GM12872 (cell line): ENCODE measurements at regions not wholly inside any gene's neighbourhood (a gene's known extent, or its start where the extent isn't known, plus 50 kb on each side); places are given as distances from the start of the nearest gene placed in this dataset.

Source experiments
- TF ChIP-seq, protein P1 (sequence below): IDR thresholded peaks from 3 replicates; pipeline ENCODE4 v1.5.1; 2011; ENCODE audit warnings: low read depth, mild to moderate bottlenecking, low read length, moderate library complexity; ENCODE audit not compliant: insufficient read depth

DNA sequence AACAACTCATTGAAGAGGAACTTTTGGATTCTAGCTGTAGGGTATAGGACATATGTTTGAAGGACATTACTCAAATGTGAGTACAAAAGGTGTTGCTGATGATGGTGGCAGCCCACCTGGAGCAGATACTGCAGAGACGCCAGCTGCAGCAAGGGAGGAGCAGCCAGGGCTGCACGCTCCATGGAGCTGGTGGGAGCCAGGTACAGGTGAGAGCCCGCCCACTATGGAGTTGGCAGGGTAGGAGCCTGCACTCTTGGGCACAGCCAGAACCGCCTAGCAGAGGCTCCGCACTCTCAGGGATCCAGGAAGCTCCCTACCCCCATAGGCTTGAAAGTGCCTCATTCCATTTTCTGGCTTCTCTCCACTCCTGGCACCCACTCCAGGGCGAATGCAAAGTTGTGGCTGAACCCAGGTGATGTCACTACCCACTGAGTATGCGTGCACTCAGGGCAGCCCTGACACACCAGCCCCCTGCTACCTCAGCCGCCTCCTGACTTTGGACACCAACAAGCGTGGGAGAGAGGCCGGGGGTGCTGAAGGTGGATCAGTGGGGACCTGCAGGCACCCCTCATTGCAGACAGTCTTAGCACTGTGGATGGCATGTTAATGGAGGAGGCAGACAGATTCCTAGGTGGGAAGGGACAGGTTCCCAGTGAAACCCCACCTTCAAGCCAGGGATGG, 761.1 kb downstream of the IPMK start:
- TF ChIP-seq, protein P1, sequence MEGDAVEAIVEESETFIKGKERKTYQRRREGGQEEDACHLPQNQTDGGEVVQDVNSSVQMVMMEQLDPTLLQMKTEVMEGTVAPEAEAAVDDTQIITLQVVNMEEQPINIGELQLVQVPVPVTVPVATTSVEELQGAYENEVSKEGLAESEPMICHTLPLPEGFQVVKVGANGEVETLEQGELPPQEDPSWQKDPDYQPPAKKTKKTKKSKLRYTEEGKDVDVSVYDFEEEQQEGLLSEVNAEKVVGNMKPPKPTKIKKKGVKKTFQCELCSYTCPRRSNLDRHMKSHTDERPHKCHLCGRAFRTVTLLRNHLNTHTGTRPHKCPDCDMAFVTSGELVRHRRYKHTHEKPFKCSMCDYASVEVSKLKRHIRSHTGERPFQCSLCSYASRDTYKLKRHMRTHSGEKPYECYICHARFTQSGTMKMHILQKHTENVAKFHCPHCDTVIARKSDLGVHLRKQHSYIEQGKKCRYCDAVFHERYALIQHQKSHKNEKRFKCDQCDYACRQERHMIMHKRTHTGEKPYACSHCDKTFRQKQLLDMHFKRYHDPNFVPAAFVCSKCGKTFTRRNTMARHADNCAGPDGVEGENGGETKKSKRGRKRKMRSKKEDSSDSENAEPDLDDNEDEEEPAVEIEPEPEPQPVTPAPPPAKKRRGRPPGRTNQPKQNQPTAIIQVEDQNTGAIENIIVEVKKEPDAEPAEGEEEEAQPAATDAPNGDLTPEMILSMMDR, result no peak

DNA sequence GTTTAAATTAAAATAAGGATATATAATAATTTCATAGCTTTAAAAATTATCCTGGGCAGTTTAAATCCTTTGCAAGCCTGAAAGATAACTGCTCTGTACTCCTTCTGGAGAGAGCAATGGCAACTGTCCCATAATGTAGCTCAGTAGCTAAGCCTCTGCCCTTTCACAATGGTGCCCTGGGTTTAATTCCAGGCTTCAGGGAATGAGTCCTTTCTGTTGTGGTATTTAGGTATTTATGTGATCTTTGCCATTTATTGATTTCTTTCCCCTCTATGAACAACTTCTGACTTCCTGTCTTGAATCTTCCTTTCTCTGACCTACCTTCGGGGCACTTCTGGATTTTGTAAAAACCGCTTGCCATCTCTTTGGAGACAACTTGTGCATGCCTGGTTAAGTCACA, 773.2 kb downstream of the IPMK start:
- TF ChIP-seq, protein P1, result no peak

DNA sequence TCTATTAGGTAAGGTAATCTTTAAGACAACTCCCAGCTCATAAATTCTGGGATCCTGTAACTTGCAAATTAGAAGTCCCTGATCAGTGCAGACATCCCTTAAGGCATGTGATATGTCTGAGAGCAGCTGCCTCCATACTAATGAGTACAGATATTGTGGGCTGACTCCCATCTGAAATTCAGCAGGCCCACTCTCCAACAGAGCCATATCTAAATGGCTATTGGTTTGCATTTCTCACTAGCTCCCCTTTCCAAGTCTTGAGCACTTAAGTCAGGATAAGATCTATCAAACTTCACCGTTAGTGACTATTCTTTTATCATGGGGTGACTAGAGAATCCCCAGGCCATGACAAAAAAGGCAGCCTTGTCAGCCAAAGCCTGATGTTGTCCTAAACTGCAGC, 785.4 kb downstream of the IPMK start:
- TF ChIP-seq, protein P1, result no peak

DNA sequence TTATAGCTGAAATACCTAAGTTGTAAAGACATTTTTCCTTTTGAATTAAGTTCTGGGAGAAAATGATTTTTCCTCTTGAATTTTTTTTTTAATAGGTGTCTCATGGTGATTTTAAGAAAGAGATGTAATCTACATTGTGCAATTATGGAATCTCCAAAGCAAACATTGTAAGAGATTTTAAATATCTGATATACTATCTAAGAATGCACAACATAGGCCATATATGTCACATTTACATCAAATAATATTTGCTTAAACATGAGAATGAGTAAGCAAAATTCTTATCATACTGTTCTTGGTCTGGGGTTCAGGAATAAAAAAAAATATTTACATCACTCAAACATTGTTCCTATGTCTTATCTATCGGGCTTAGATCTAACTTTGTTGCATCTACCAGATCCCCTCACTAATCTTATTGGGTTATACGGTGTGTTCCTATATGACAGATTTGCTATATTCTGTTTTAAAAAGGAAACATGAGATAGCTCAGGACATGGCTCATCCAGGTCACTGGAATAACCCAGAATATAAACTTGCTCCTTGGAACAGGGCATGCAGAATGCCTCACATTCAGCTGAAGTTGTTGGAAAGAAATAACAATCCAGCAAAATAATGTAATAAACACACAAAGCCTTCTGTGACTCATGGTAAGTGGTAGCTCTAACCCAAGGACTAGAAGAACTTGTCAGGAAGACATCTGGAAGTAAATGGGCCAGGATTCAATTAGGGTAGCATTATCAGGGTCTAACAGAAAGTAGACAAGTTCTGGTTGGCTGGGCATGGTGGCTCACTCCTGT, 794.7 kb downstream of the IPMK start:
- TF ChIP-seq, protein P1, result no peak

DNA sequence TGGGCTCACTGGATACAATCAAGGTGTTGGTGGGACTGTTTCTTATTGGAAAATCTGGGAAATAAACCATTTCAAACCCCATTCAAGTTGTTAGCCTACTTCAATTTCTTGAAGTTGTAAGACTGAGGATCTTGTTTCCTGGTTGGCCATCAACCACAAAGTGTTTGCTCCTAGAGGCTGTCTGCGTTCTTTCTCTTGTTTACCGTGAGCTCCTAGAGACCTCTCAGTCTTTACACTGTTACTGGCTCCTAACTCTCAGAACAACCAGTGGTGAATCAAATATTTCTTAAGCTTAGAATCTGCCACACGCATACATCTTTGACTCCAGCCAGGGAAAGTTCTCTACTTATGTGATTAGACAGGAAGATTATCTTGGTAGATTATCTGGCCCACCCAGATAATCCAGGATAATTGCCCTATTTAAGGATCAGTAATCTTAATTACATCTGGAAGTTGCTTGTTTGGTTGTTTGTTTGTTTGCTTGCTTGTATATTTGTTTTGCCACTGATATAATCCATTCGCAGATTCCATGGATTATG, 798.7 kb downstream of the IPMK start:
- TF ChIP-seq, protein P1, result no peak

DNA sequence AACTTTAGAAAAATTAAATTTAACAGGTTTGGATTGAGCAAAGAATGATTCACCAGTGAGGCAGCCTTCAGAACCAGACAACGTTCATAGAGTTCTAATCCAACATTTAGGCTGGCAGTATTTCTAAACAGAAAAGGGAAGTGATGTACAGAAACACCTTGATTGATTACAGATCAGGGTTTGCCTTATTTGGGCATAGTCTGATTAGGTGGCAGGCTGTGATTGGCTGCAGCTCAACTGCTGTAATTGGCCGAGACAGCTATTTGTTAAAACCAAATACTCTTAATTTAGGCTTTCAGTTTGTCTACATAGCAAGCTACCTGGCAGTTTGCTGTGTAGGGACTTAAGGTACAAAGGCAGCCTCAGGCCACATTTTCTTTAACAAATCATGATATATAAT, 802.5 kb downstream of the IPMK start:
- TF ChIP-seq, protein P1, result no peak

DNA sequence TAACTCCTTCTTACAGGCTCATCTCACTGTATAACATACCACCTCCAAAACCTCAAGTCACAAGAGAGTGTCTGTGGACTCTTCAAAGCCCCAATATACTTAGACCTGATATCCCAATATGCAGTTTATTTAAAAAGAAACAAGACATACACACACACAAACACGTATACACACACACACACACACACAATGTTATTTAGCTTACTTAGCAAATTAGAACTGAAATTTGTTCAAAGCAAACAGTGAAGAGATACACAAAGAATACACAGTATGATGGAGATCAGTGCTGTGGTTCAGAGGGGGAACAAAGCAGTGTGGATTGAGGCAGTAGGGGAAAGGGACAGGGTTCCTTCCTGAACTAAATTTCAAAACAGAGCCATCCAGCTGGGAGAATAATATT, 807.2 kb downstream of the IPMK start:
- TF ChIP-seq, protein P1, result no peak
